ENCODE measurements at regions not wholly inside any gene's neighbourhood (a gene's known extent, or its start where the extent isn't known, plus 50 kb on each side); places are given as distances from the start of the nearest gene placed in this dataset.
"Not testable (repeated sequence)": the region's sequence is repeated elsewhere in the genome, so short reads cannot be mapped to it uniquely, and the experiment has no call there.

- POLR2A ChIA-PET; H3K9me3 Mint-ChIP-seq (ENCODE audit: low read depth); H3K27ac Mint-ChIP-seq; H3K36me3 Mint-ChIP-seq (ENCODE audit: low read depth); DNase-seq; H3K4me3 Mint-ChIP-seq; H3K4me1 Mint-ChIP-seq; H3K27me3 Mint-ChIP-seq; ATAC-seq: not testable (repeated sequence)
- intact Hi-C loops (cut with DNase I, micrococcal nuclease), result loop anchor here in 1 of 2 experiments (10.0 kb wide), 1 partner anchor 180 kb away; no protein-coding TSS in a partner anchor
- CTCF ChIA-PET, result interaction anchor here (1.3 kb wide), 1 partner anchor 16 kb away, joined by 3 read pairs; no protein-coding TSS in a partner anchor
Observed at GRCh38 chr1:117314951-117315350, 52.3 kb upstream of the MAN1A2 start.

GRCh38 chr1:117313555-117313954, 53.7 kb upstream of the MAN1A2 start:
- ChIA-PET POLR2A (no interaction called here), CTCF (interaction anchor here (0.6 to 1.3 kb wide), 3 partner anchors 17 to 587 kb away, joined by 3 read pairs; no protein-coding TSS in a partner anchor)
- intact Hi-C loops (cut with DNase I, micrococcal nuclease), result loop anchor here in 1 of 2 experiments (10.0 kb wide), 1 partner anchor 181 kb away; no protein-coding TSS in a partner anchor
- DNase-seq (no peak), ATAC-seq (no peak)
- H3K9me3 Mint-ChIP-seq (ENCODE audit: low read depth), result no peaks in the 10 kb centered on the region
- H3K27ac Mint-ChIP-seq, result no peak overlapping the region
- H3K4me1 Mint-ChIP-seq, result no peaks in the 10 kb centered on the region
- peaks cover 2% of the 10 kb centered on the region for H3K27me3 Mint-ChIP-seq
- no peaks in the 10 kb centered on the region for H3K36me3 Mint-ChIP-seq (ENCODE audit: low read depth)
- H3K4me3 Mint-ChIP-seq, result no peak overlapping the region

- H3K4me1 Mint-ChIP-seq, result peaks cover 2% of the 10 kb centered on the region
- peaks cover 2% of the 10 kb centered on the region for H3K27me3 Mint-ChIP-seq
- CTCF ChIA-PET, result no interaction called here
- intact Hi-C loops (cut with DNase I, micrococcal nuclease), result loop anchor here in 1 of 2 experiments (10.0 kb wide), 1 partner anchor 182 kb away; no protein-coding TSS in a partner anchor
- H3K36me3 Mint-ChIP-seq (ENCODE audit: low read depth), result no peaks in the 10 kb centered on the region
- POLR2A ChIA-PET, result no interaction called here
- ATAC-seq (peak; percentile 66), DNase-seq (peak; percentile 5)
- no peak overlapping the region for H3K4me3 Mint-ChIP-seq
- H3K27ac Mint-ChIP-seq, result no peak overlapping the region
- no peaks in the 10 kb centered on the region for H3K9me3 Mint-ChIP-seq (ENCODE audit: low read depth)
Observed at GRCh38 chr1:117312453-117313138, 54.7 kb upstream of the MAN1A2 start.

GRCh38 chr1:117308311-117308916, 58.8 kb upstream of the MAN1A2 start:
- no peaks in the 10 kb centered on the region for H3K36me3 Mint-ChIP-seq (ENCODE audit: low read depth)
- ATAC-seq (peak; percentile 69), DNase-seq (no peak)

GRCh38 chr1:117301901-117302300, 65.3 kb upstream of the MAN1A2 start:
- no peaks in the 10 kb centered on the region for H3K9me3 Mint-ChIP-seq (ENCODE audit: low read depth)
- POLR2A ChIA-PET, result no interaction called here
- intact Hi-C loops (cut with DNase I, micrococcal nuclease), result no loop called here
- no peaks in the 10 kb centered on the region for H3K36me3 Mint-ChIP-seq (ENCODE audit: low read depth)
- no peaks in the 10 kb centered on the region for H3K4me1 Mint-ChIP-seq
- ATAC-seq, result no peak
- no peaks in the 10 kb centered on the region for H3K27me3 Mint-ChIP-seq
- H3K27ac Mint-ChIP-seq, result no peak overlapping the region
- DNase-seq, result no peak
- CTCF ChIA-PET, result interaction anchor here (0.9 kb wide), 1 partner anchor 23 kb away, joined by 3 read pairs; no protein-coding TSS in a partner anchor
- H3K4me3 Mint-ChIP-seq, result no peak overlapping the region

More at GRCh38 chr1:117308311-117308916, 58.8 kb upstream of the MAN1A2 start:
- ChIA-PET CTCF (no interaction called here), POLR2A (no interaction called here)
- Mint-ChIP-seq H3K4me3 (no peak overlapping the region), H3K9me3 (ENCODE audit: low read depth) (no peaks in the 10 kb centered on the region), H3K27me3 (no peaks in the 10 kb centered on the region), H3K27ac (no peak overlapping the region), H3K4me1 (peaks cover 2% of the 10 kb centered on the region)
- intact Hi-C loops (cut with DNase I, micrococcal nuclease), result no loop called here

- H3K27ac Mint-ChIP-seq; H3K27me3 Mint-ChIP-seq; ATAC-seq; H3K36me3 Mint-ChIP-seq (ENCODE audit: low read depth); POLR2A ChIA-PET; H3K4me3 Mint-ChIP-seq; DNase-seq; H3K9me3 Mint-ChIP-seq (ENCODE audit: low read depth); H3K4me1 Mint-ChIP-seq; intact Hi-C loops (cut with DNase I, micrococcal nuclease): not testable (repeated sequence)
- CTCF ChIA-PET, result interaction anchor here (0.6 kb wide), 1 partner anchor 261 kb away, joined by 3 read pairs; no protein-coding TSS in a partner anchor
Observed at GRCh38 chr1:117300183-117300582, 67.1 kb upstream of the MAN1A2 start.

GRCh38 chr1:117295001-117295400, 72.2 kb upstream of the MAN1A2 start:
- H3K27ac Mint-ChIP-seq, result no peak overlapping the region
- no peak for ATAC-seq
- no peaks in the 10 kb centered on the region for H3K36me3 Mint-ChIP-seq (ENCODE audit: low read depth)
- intact Hi-C loops (cut with DNase I, micrococcal nuclease), result no loop called here
- H3K4me3 Mint-ChIP-seq, result no peak overlapping the region
- DNase-seq, result no peak
- CTCF ChIA-PET, result no interaction called here
- no peaks in the 10 kb centered on the region for H3K9me3 Mint-ChIP-seq (ENCODE audit: low read depth)
- POLR2A ChIA-PET, result no interaction called here
- no peaks in the 10 kb centered on the region for H3K27me3 Mint-ChIP-seq
- H3K4me1 Mint-ChIP-seq, result no peaks in the 10 kb centered on the region

GRCh38 chr1:117290890-117291289, 76.4 kb upstream of the MAN1A2 start:
- H3K9me3 Mint-ChIP-seq (ENCODE audit: low read depth), result no peaks in the 10 kb centered on the region
- H3K27me3 Mint-ChIP-seq, result no peaks in the 10 kb centered on the region
- H3K4me1 Mint-ChIP-seq, result no peaks in the 10 kb centered on the region
- no peak overlapping the region for H3K4me3 Mint-ChIP-seq
- ChIA-PET POLR2A (no interaction called here), CTCF (interaction anchor here (1.5 kb wide), 1 partner anchor 31 kb away, joined by 4 read pairs; no protein-coding TSS in a partner anchor)
- no peak for DNase-seq
- intact Hi-C loops (cut with DNase I, micrococcal nuclease), result no loop called here
- no peaks in the 10 kb centered on the region for H3K36me3 Mint-ChIP-seq (ENCODE audit: low read depth)
- no peak overlapping the region for H3K27ac Mint-ChIP-seq
- no peak for ATAC-seq

- no peaks in the 10 kb centered on the region for H3K9me3 Mint-ChIP-seq (ENCODE audit: low read depth)
- no peak for ATAC-seq
- H3K27ac Mint-ChIP-seq, result no peak overlapping the region
- ChIA-PET POLR2A (no interaction called here), CTCF (interaction anchor here (0.6 to 1.4 kb wide), 2 partner anchors 21 to 174 kb away, joined by 3 read pairs; no protein-coding TSS in a partner anchor)
- no peaks in the 10 kb centered on the region for H3K36me3 Mint-ChIP-seq (ENCODE audit: low read depth)
- H3K4me1 Mint-ChIP-seq, result no peaks in the 10 kb centered on the region
- no peaks in the 10 kb centered on the region for H3K27me3 Mint-ChIP-seq
- no peak for DNase-seq
- intact Hi-C loops (cut with DNase I, micrococcal nuclease), result no loop called here
- no peak overlapping the region for H3K4me3 Mint-ChIP-seq
Observed at GRCh38 chr1:117289316-117289870, 77.9 kb upstream of the MAN1A2 start.

GRCh38 chr1:117286562-117286961, 75.8 kb upstream of the VTCN1 start:
- no peak overlapping the region for H3K27ac Mint-ChIP-seq
- H3K4me3 Mint-ChIP-seq, result no peak overlapping the region
- intact Hi-C loops (cut with DNase I, micrococcal nuclease), result no loop called here
- DNase-seq (no peak), ATAC-seq (no peak)
- H3K36me3 Mint-ChIP-seq (ENCODE audit: low read depth), result no peaks in the 10 kb centered on the region
- H3K27me3 Mint-ChIP-seq, result no peaks in the 10 kb centered on the region
- ChIA-PET CTCF (interaction anchor here (0.7 to 1.0 kb wide), 2 partner anchors 11 to 219 kb away, joined by 3 read pairs; no protein-coding TSS in a partner anchor), POLR2A (no interaction called here)
- no peaks in the 10 kb centered on the region for H3K4me1 Mint-ChIP-seq
- no peaks in the 10 kb centered on the region for H3K9me3 Mint-ChIP-seq (ENCODE audit: low read depth)

GRCh38 chr1:117286145-117286544, 75.4 kb upstream of the VTCN1 start:
- H3K9me3 Mint-ChIP-seq (ENCODE audit: low read depth), result no peaks in the 10 kb centered on the region
- ChIA-PET CTCF (interaction anchor here (1.0 kb wide), 1 partner anchor 11 kb away, joined by 3 read pairs; no protein-coding TSS in a partner anchor), POLR2A (no interaction called here)
- H3K36me3 Mint-ChIP-seq (ENCODE audit: low read depth), result no peaks in the 10 kb centered on the region
- no peaks in the 10 kb centered on the region for H3K27me3 Mint-ChIP-seq
- no peak overlapping the region for H3K4me3 Mint-ChIP-seq
- intact Hi-C loops (cut with DNase I, micrococcal nuclease), result no loop called here
- H3K4me1 Mint-ChIP-seq, result no peaks in the 10 kb centered on the region
- DNase-seq (no peak), ATAC-seq (no peak)
- H3K27ac Mint-ChIP-seq, result no peak overlapping the region

Data from activated CD4-positive, alpha-beta T cell treated with anti-CD3 and anti-CD28 coated beads for 36 hours (primary cell).